ENCODE measurements at regions not wholly inside any gene's neighbourhood (a gene's known extent, or its start where the extent isn't known, plus 50 kb on each side); places are given as distances from the start of the nearest gene placed in this dataset.

- no peak for DNase-seq (ENCODE audit: extremely low read depth, low read depth)
- H3K4me3 ChIP-seq (replicated peaks; ENCODE audit: low read depth, low read length): no peak overlapping the region
- no peak for TF ChIP-seq CTCF (IDR thresholded peaks at IDR 0.05; ENCODE audit: low read depth, low read length, missing control alignments)
These were observed 148.2 kb upstream of the KLF7 start for GRCh38 chr2:207313947-207314346.

- no peak for DNase-seq (ENCODE audit: extremely low read depth, low read depth)
- TF ChIP-seq CTCF (IDR thresholded peaks at IDR 0.05; ENCODE audit: low read depth, low read length, missing control alignments): no peak
- H3K4me3 ChIP-seq (replicated peaks; ENCODE audit: low read depth, low read length): no peak overlapping the region
These were observed 149.4 kb upstream of the KLF7 start for GRCh38 chr2:207315131-207315530.

GRCh38 chr2:207316484-207316883 is 150.7 kb upstream of the KLF7 start:
- DNase-seq (ENCODE audit: extremely low read depth, low read depth): no peak
- H3K4me3 ChIP-seq (replicated peaks; ENCODE audit: low read depth, low read length): no peak overlapping the region
- TF ChIP-seq CTCF (IDR thresholded peaks at IDR 0.05; ENCODE audit: low read depth, low read length, missing control alignments): no peak

GRCh38 chr2:207316906-207317305 is 151.2 kb upstream of the KLF7 start:
- TF ChIP-seq CTCF (IDR thresholded peaks at IDR 0.05; ENCODE audit: low read depth, low read length, missing control alignments): no peak
- H3K4me3 ChIP-seq (replicated peaks; ENCODE audit: low read depth, low read length): no peak overlapping the region
- no peak for DNase-seq (ENCODE audit: extremely low read depth, low read depth)

- no peak for TF ChIP-seq CTCF (IDR thresholded peaks at IDR 0.05; ENCODE audit: low read depth, low read length, missing control alignments)
- no peak for DNase-seq (ENCODE audit: extremely low read depth, low read depth)
- H3K4me3 ChIP-seq (replicated peaks; ENCODE audit: low read depth, low read length): no peak overlapping the region
These were observed 151.7 kb upstream of the KLF7 start for GRCh38 chr2:207317378-207317984.

- DNase-seq (ENCODE audit: extremely low read depth, low read depth): no peak
- H3K4me3 ChIP-seq (replicated peaks; ENCODE audit: low read depth, low read length): no peak overlapping the region
- no peak for TF ChIP-seq CTCF (IDR thresholded peaks at IDR 0.05; ENCODE audit: low read depth, low read length, missing control alignments)
These were observed 152.5 kb upstream of the KLF7 start for GRCh38 chr2:207318181-207318628.

- no peak for DNase-seq (ENCODE audit: extremely low read depth, low read depth)
- H3K4me3 ChIP-seq (replicated peaks; ENCODE audit: low read depth, low read length): no peak overlapping the region
- no peak for TF ChIP-seq CTCF (IDR thresholded peaks at IDR 0.05; ENCODE audit: low read depth, low read length, missing control alignments)
These were observed 153.6 kb upstream of the KLF7 start for GRCh38 chr2:207319316-207319715.

All from HFF-Myc (cell line).